GM12891 (cell line): ENCODE measurements at regions not wholly inside any gene's neighbourhood (a gene's known extent, or its start where the extent isn't known, plus 50 kb on each side); places are given as distances from the start of the nearest gene placed in this dataset.

ENCODE experiments used
- PAX5 ChIP-seq: IDR thresholded peaks from 2 replicates; pipeline ENCODE4 v1.6.1; 2011; ENCODE audit warnings: low read length, moderate library complexity, mild to moderate bottlenecking; ENCODE audit not compliant: insufficient read depth, severe bottlenecking
- POLR2A ChIP-seq: IDR thresholded peaks from 2 replicates; pipeline ENCODE4 v1.6.1; 2011; ENCODE audit warnings: low read depth, low read length, control low read depth
- POLR2AphosphoS5 ChIP-seq: IDR thresholded peaks from 2 replicates; pipeline ENCODE4 v1.6.1; 2011; ENCODE audit warnings: low read depth, low read length, control low read depth
- SPI1 ChIP-seq: IDR thresholded peaks from 2 replicates; pipeline ENCODE4 v1.6.1; 2011; ENCODE audit warnings: low read depth, low read length, control low read depth

DNA sequence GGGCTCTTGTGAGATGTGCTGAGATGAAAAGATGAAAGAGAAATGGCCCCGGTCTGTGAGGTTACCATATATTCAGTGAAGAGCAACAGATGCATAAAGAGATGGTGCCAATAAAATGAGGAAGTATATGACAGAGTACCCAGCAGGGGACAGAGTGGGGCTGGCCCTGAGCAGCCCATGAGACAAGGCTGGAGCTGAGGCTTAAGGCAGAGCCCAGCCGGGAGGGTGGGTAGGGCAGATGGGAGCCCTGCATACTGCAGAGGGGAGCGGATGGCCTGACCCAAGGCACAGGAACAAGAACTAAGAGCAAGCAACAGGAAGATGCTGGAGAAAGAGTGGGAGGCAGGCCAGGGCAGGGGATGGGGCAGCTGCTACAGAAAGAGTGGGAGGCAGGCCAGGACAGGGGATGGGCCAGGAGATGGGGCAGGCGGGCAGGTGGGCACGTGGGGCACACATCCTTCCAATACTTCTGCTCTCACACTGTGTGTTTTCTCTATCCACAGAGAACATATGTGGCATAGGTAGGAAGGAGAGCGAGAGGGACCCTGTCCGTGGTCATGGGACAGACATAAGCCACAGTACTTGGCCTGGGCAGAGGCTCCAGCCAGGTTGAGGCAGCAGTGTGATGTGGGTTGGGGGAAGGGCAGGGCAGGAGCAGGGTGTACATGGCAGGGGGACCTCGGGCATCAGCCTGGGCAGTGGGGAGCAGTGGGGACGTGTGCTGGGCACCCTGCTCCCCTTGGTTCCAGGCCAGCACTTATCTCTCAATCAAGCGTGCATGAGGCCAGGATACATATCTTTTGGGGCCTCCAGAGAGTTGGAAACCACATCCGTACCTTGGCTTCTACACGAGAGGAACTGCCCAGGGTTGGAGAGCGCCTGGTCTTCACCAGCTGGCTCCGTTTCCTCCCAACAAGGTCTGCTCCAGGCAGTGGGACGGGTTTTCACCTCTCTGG, 91.6 kb upstream of the IKZF1 start:
- TF ChIP-seq POLR2A (no peak), POLR2AphosphoS5 (no peak), SPI1 (peak; percentile 33; the same call in 1 of the 2 replicates), PAX5 (no peak)
